Hepatocyte (in vitro differentiated cells): ENCODE measurements at regions not wholly inside any gene's neighbourhood (a gene's known extent, or its start where the extent isn't known, plus 50 kb on each side); places are given as distances from the start of the nearest gene placed in this dataset.

Source experiments
- DNase-seq: peaks from one replicate; pipeline ENCODE4 v3.0.0-alpha.2; 2016; ENCODE audit warnings: low spot score
- H2AFZ ChIP-seq: fragments of 200-600 bp; sonication (generic); 2 replicates; pipeline ENCODE4 v1.6.0; 2016; ENCODE audit warnings: antibody characterized with exemption, mild to moderate bottlenecking
- H3K27ac ChIP-seq: fragments of 200-600 bp; sonication (generic); 2 replicates; pipeline ENCODE4 v1.5.1; 2016; ENCODE audit warnings: mild to moderate bottlenecking
- H3K27me3 ChIP-seq: fragments of 200-600 bp; sonication (generic); 2 replicates; pipeline ENCODE4 v1.6.1; 2016
- H3K36me3 ChIP-seq: fragments of 200-600 bp; sonication (generic); replicated peaks from 2 replicates; pipeline ENCODE4 v1.5.1; 2016; ENCODE audit warnings: low read depth; ENCODE audit not compliant: insufficient read depth
- H3K4me1 ChIP-seq: fragments of 200-600 bp; sonication (generic); 2 replicates; pipeline ENCODE4 v1.5.1; 2016; ENCODE audit warnings: mild to moderate bottlenecking, moderate library complexity; ENCODE audit not compliant: insufficient read depth
- H3K4me2 ChIP-seq: fragments of 200-600 bp; sonication (generic); 2 replicates; pipeline ENCODE4 v1.6.0; 2016
- H3K4me3 ChIP-seq: fragments of 200-600 bp; sonication (generic); 2 replicates; pipeline ENCODE4 v1.5.1; 2016; ENCODE audit warnings: mild to moderate bottlenecking
- H3K79me2 ChIP-seq: fragments of 200-600 bp; sonication (generic); 2 replicates; pipeline ENCODE4 v1.6.0; 2017; ENCODE audit warnings: mild to moderate bottlenecking
- H3K9me2 ChIP-seq: fragments of 200-600 bp; sonication (generic); replicated peaks from 2 replicates; pipeline ENCODE4 v1.6.0; 2017; ENCODE audit warnings: mild to moderate bottlenecking; ENCODE audit not compliant: insufficient read depth
- H3K9me3 ChIP-seq: fragments of 200-600 bp; sonication (generic); 2 replicates; pipeline ENCODE4 v1.5.1; 2016; ENCODE audit warnings: low read depth, mild to moderate bottlenecking
- H4K20me1 ChIP-seq: fragments of 200-600 bp; sonication (generic); 2 replicates; pipeline ENCODE4 v1.6.0; 2016; ENCODE audit warnings: mild to moderate bottlenecking; ENCODE audit not compliant: insufficient read depth, poor library complexity, severe bottlenecking
- EZH2 ChIP-seq: fragments of 200-600 bp; sonication (generic); IDR thresholded peaks from 2 replicates; pipeline ENCODE4 v1.6.1; 2016; ENCODE audit warnings: antibody characterized with exemption, mild to moderate bottlenecking, borderline replicate concordance
- EZH2phosphoT487 ChIP-seq: fragments of 200-600 bp; sonication (generic); IDR thresholded peaks from one replicate; pipeline ENCODE4 v1.6.1; 2018; ENCODE audit warnings: antibody characterized with exemption, mild to moderate bottlenecking, low read depth, moderate library complexity; ENCODE audit not compliant: unreplicated experiment, severe bottlenecking
- WGBS: methylation state at CpG from one replicate; pipeline ENCODE4 v1.1.6; 2016; ENCODE audit warnings: low lambda C conversion rate; ENCODE audit errors: missing lambda C conversion rate; 5-methylcytosine and 5-hydroxymethylcytosine counted together
- TF ChIP-seq, protein P1 (sequence below): fragments of 200-600 bp; sonication (generic); IDR thresholded peaks from 2 replicates; pipeline ENCODE4 v1.5.1; 2016; ENCODE audit warnings: antibody characterized with exemption, mild to moderate bottlenecking; ENCODE audit not compliant: poor library complexity

- 82% methylated on average over 4 of the region's 4 CpGs for WGBS
- no peak overlapping the region for H2AFZ ChIP-seq
- no peak overlapping the region for H3K4me2 ChIP-seq
Measured at GRCh38 chr1:36533897-36534296, 51.2 kb upstream of the CSF3R start.

GRCh38 chr1:36532810-36533401 is 50.2 kb upstream of the CSF3R start:
- no peak for DNase-seq
- TF ChIP-seq EZH2phosphoT487 (no peak), EZH2 (no peak)
- TF ChIP-seq, protein P1, sequence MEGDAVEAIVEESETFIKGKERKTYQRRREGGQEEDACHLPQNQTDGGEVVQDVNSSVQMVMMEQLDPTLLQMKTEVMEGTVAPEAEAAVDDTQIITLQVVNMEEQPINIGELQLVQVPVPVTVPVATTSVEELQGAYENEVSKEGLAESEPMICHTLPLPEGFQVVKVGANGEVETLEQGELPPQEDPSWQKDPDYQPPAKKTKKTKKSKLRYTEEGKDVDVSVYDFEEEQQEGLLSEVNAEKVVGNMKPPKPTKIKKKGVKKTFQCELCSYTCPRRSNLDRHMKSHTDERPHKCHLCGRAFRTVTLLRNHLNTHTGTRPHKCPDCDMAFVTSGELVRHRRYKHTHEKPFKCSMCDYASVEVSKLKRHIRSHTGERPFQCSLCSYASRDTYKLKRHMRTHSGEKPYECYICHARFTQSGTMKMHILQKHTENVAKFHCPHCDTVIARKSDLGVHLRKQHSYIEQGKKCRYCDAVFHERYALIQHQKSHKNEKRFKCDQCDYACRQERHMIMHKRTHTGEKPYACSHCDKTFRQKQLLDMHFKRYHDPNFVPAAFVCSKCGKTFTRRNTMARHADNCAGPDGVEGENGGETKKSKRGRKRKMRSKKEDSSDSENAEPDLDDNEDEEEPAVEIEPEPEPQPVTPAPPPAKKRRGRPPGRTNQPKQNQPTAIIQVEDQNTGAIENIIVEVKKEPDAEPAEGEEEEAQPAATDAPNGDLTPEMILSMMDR: no peak
- Histone ChIP-seq H4K20me1 (no peaks in the 10 kb centered on the region), H3K4me2 (no peak overlapping the region), H3K4me3 (no peak overlapping the region), H3K9me2 (no peaks in the 10 kb centered on the region), H3K4me1 (no peaks in the 10 kb centered on the region), H3K27ac (no peak overlapping the region), H3K36me3 (no peaks in the 10 kb centered on the region), H3K27me3 (no peaks in the 10 kb centered on the region), H2AFZ (no peak overlapping the region), H3K79me2 (no peaks in the 10 kb centered on the region), H3K9me3 (no peaks in the 10 kb centered on the region)
- 88% methylated on average over 3 of the region's 3 CpGs for WGBS

More at GRCh38 chr1:36533897-36534296, 51.2 kb upstream of the CSF3R start:
- H3K27ac ChIP-seq: no peak overlapping the region
- H3K27me3 ChIP-seq: no peaks in the 10 kb centered on the region
- H3K4me1 ChIP-seq: peaks cover under 1% of the 10 kb centered on the region
- DNase-seq: no peak
- no peaks in the 10 kb centered on the region for H3K9me3 ChIP-seq
- no peak overlapping the region for H3K4me3 ChIP-seq
- no peaks in the 10 kb centered on the region for H4K20me1 ChIP-seq
- TF ChIP-seq EZH2phosphoT487 (no peak), EZH2 (no peak)
- TF ChIP-seq, protein P1: no peak
- no peaks in the 10 kb centered on the region for H3K9me2 ChIP-seq
- H3K79me2 ChIP-seq: no peaks in the 10 kb centered on the region
- H3K36me3 ChIP-seq: no peaks in the 10 kb centered on the region
